Endothelial cell of umbilical vein (primary cell): ENCODE measurements at regions not wholly inside any gene's neighbourhood (a gene's known extent, or its start where the extent isn't known, plus 50 kb on each side); places are given as distances from the start of the nearest gene placed in this dataset.
A peak's percentile ranks its signal among the peaks of the same experiment; 100 is the strongest.

Source experiments
- BruUV-seq: library from RNA; stranded (reverse); fragments of 400-500 nt; replicated peaks from 2 replicates; lab custom pipeline; 2021; lab: Mats Ljungman, UMichigan
- CTCF ChIA-PET: fragments of 300-600, 350-600 bp; sonication (Branson Sonifier 250); formaldehyde crosslinking; loops from one replicate; lab custom pipeline; 2021; ENCODE audit warnings: antibody characterized with exemption, inconsistent platforms; lab: Charles Lee
- POLR2A ChIA-PET: fragments of 300-600, 350-600 bp; sonication (Branson Sonifier 250); formaldehyde crosslinking; loops from one replicate; lab custom pipeline; 2021; ENCODE audit warnings: antibody characterized with exemption, inconsistent platforms; lab: Charles Lee
- DNase-seq: peaks from one replicate; pipeline ENCODE4 v3.0.0-alpha.2; 2011; ENCODE audit warnings: low read depth, low spot score
- FAIRE-seq: peaks from 2 replicates; lab custom pipeline; 2011; peaks lifted over from hg19 to GRCh38; lab: Jason Lieb, UNC
- H2AFZ ChIP-seq: 2 replicates; pipeline ENCODE4 v1.6.0; 2012; ENCODE audit warnings: low read depth, low read length, control low read depth, inconsistent platforms
- H3K27ac ChIP-seq: 2 replicates; pipeline ENCODE4 v1.5.1; 2011; ENCODE audit warnings: low read depth, mild to moderate bottlenecking, control low read depth, low read length, moderate library complexity; ENCODE audit not compliant: insufficient read depth
- H3K27me3 ChIP-seq, 2 experiments: 2 replicates each; pipeline versions ENCODE4 v1.6.0 to v1.6.1; 2011; ENCODE audit warnings: low read length in 2 of 2, mixed read lengths in 1 of 2; ENCODE audit not compliant: control insufficient read depth in 2 of 2, insufficient read depth in 2 of 2
- H3K36me3 ChIP-seq, 2 experiments: 2 replicates in 1 of 2; 3 replicates in 1 of 2; pipeline ENCODE4 v1.5.1; 2011; ENCODE audit warnings: low read length in 2 of 2, mild to moderate bottlenecking in 1 of 2, moderate library complexity in 1 of 2; ENCODE audit not compliant: control insufficient read depth in 2 of 2, insufficient read depth in 2 of 2; ENCODE audit errors: extremely low read depth in 1 of 2
- H3K4me1 ChIP-seq: 3 replicates; pipeline ENCODE4 v1.5.1; 2011; ENCODE audit warnings: mild to moderate bottlenecking, low read length; ENCODE audit not compliant: control insufficient read depth, insufficient read depth; ENCODE audit errors: extremely low read depth
- H3K4me2 ChIP-seq: 2 replicates; pipeline ENCODE4 v1.6.1; 2011; ENCODE audit warnings: low read length, control low read depth, mixed read lengths; ENCODE audit not compliant: insufficient read depth
- H3K4me3 ChIP-seq, 3 experiments: fragments of 200-600 bp in 1 of 3; sonication (generic), shearing (Covaris generic) in 1 of 3; replicated peaks in 1 of 3; 2 replicates each; pipeline ENCODE4 v1.5.1; 2011 to 2016; ENCODE audit warnings: control low read depth in 3 of 3, low read length in 3 of 3, mild to moderate bottlenecking in 2 of 3, inconsistent platforms in 1 of 3, low read depth in 1 of 3, moderate library complexity in 1 of 3; ENCODE audit not compliant: insufficient read depth in 1 of 3
- H3K79me2 ChIP-seq: 2 replicates; pipeline ENCODE4 v1.6.0; 2012; ENCODE audit warnings: low read length, inconsistent platforms; ENCODE audit not compliant: control insufficient read depth, insufficient read depth
- H3K9ac ChIP-seq: replicated peaks from 2 replicates; pipeline ENCODE3; 2011; ENCODE audit warnings: low read length, control low read depth; ENCODE audit not compliant: insufficient read depth; ENCODE audit errors: extremely low read depth
- H3K9me1 ChIP-seq: replicated peaks from 3 replicates; pipeline ENCODE4 v1.6.0; 2011; ENCODE audit warnings: mild to moderate bottlenecking, low read length; ENCODE audit not compliant: control insufficient read depth, insufficient read depth; ENCODE audit errors: extremely low read depth
- H3K9me3 ChIP-seq: replicated peaks from 2 replicates; pipeline ENCODE4 v1.5.1; 2012; ENCODE audit warnings: low read length, inconsistent platforms; ENCODE audit not compliant: control insufficient read depth, insufficient read depth
- H4K20me1 ChIP-seq: replicated peaks from 2 replicates; pipeline ENCODE3; 2011; ENCODE audit warnings: mild to moderate bottlenecking, low read length; ENCODE audit not compliant: control insufficient read depth, insufficient read depth; ENCODE audit errors: extremely low read depth
- EZH2 ChIP-seq: IDR thresholded peaks from 2 replicates; pipeline ENCODE4 v1.6.1; 2012; ENCODE audit warnings: borderline replicate concordance, low read depth, mild to moderate bottlenecking, moderate library complexity, low read length, inconsistent platforms; ENCODE audit not compliant: severe bottlenecking
- FOS ChIP-seq: IDR thresholded peaks from 2 replicates; pipeline ENCODE4 v1.6.1; 2011; ENCODE audit warnings: mild to moderate bottlenecking, low read length, moderate library complexity, borderline replicate concordance; ENCODE audit not compliant: insufficient read depth
- GATA2 ChIP-seq: IDR thresholded peaks from 2 replicates; pipeline ENCODE4 v1.7.0; 2011; ENCODE audit warnings: low read depth, mild to moderate bottlenecking, moderate library complexity, mixed read lengths, low read length; ENCODE audit not compliant: insufficient read length, insufficient read depth
- JUN ChIP-seq: IDR thresholded peaks from 2 replicates; pipeline ENCODE4 v1.6.1; 2011; ENCODE audit warnings: borderline replicate concordance, low read depth; ENCODE audit not compliant: insufficient read length, insufficient read depth
- MAX ChIP-seq: IDR thresholded peaks from 2 replicates; pipeline ENCODE4 v1.6.1; 2011; ENCODE audit not compliant: insufficient read depth, insufficient read length
- MYC ChIP-seq: IDR thresholded peaks from one replicate; pipeline ENCODE4 v1.6.1; 2011; ENCODE audit warnings: mild to moderate bottlenecking, low read depth, low read length
- POLR2A ChIP-seq: IDR thresholded peaks from 2 replicates; pipeline ENCODE4 v1.6.1; 2012; ENCODE audit warnings: low read depth, mild to moderate bottlenecking, control low read depth, low read length
- POLR2AphosphoS5 ChIP-seq: IDR thresholded peaks from 2 replicates; pipeline ENCODE4 v1.6.1; 2012; ENCODE audit warnings: low read depth, mild to moderate bottlenecking, control low read depth, low read length, moderate library complexity; ENCODE audit not compliant: insufficient read depth
- dilution Hi-C: fragments of 300-500 bp; cut with MboI; formaldehyde crosslinking; loops from one replicate; pipeline ENCODE4 v1.15.0; 2019; ENCODE audit warnings: low sequenced_read_pairs; ENCODE audit not compliant: extremely low pct_ligation_motif_present
- intact Hi-C: fragments of 100-400 bp; cut with micrococcal nuclease; formaldehyde crosslinking; loops from one replicate; pipeline ENCODE4 v1.10.0; 2022
- TF ChIP-seq, protein P1 (sequence below), 2 donors: IDR thresholded peaks; 1 replicate in 1 of 2; 2 replicates in 1 of 2; pipeline ENCODE4 v1.5.1; 2011; ENCODE audit warnings: low read length in 2 of 2, mild to moderate bottlenecking in 2 of 2, moderate library complexity in 2 of 2, control low read depth in 1 of 2, inconsistent platforms in 1 of 2, low read depth in 1 of 2; ENCODE audit not compliant: insufficient read depth in 1 of 2; ENCODE audit errors: extremely low read depth in 1 of 2

DNA sequence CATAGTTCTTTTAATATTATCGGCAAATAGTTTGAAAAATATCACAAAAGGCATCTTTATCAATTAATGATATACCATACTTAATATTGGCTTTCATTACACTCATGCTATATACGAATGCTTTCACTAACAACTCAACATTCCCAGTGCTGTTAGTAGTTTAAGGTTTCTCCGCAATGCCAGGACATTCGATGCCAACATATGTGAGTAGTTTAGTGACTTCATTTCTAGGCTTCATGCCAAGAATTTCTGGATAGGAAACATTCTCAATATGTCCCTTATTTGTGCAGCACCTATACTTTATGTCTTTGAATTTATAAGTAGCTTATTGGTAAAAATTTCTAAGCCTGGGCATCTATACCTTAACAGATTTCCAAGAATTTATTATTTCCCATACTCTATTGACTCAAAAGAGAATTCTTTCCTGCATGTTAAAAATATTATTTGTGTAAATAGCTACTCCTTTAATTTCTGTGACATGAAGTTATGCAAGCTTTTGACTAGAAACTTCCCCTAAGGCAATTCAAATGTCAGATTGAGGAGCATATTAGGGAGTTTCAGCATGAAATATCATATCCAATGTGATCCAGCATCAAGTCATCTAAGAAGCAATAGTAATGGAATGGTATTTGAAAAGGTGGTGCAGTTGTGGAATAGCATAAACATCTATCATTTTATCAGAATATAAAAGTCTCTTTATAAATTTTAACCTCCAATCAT, 236.0 kb upstream of the STXBP5 start:
- Histone ChIP-seq H3K9ac (no peak overlapping the region), H2AFZ (no peak overlapping the region), H3K27me3 (peaks cover 3 to 6% of the 10 kb centered on the region in 2 experiments), H4K20me1 (no peaks in the 10 kb centered on the region), H3K9me1 (no peaks in the 10 kb centered on the region), H3K4me1 (no peaks in the 10 kb centered on the region), H3K79me2 (no peaks in the 10 kb centered on the region), H3K4me3 (no peak overlapping the region), H3K4me2 (no peak overlapping the region), H3K9me3 (no peaks in the 10 kb centered on the region), H3K27ac (no peak overlapping the region), H3K36me3 (no peaks in the 10 kb centered on the region)
- peak; percentile 72 for DNase-seq
- no TSS peak for BruUV-seq
- POLR2A ChIA-PET = no interaction called here
- dilution Hi-C loops (no loop called here), intact Hi-C loops (loop anchor here (2.0 kb wide), 1 partner anchor 53 kb away; no protein-coding TSS in a partner anchor)
- TF ChIP-seq POLR2A = no peak
- no peak for TF ChIP-seq FOS
- TF ChIP-seq JUN = no peak
- no peak for TF ChIP-seq MAX
- no peak for TF ChIP-seq GATA2
- TF ChIP-seq POLR2AphosphoS5 = no peak
- TF ChIP-seq EZH2 = no peak
- TF ChIP-seq, protein P1, sequence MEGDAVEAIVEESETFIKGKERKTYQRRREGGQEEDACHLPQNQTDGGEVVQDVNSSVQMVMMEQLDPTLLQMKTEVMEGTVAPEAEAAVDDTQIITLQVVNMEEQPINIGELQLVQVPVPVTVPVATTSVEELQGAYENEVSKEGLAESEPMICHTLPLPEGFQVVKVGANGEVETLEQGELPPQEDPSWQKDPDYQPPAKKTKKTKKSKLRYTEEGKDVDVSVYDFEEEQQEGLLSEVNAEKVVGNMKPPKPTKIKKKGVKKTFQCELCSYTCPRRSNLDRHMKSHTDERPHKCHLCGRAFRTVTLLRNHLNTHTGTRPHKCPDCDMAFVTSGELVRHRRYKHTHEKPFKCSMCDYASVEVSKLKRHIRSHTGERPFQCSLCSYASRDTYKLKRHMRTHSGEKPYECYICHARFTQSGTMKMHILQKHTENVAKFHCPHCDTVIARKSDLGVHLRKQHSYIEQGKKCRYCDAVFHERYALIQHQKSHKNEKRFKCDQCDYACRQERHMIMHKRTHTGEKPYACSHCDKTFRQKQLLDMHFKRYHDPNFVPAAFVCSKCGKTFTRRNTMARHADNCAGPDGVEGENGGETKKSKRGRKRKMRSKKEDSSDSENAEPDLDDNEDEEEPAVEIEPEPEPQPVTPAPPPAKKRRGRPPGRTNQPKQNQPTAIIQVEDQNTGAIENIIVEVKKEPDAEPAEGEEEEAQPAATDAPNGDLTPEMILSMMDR (IDR thresholded peaks at IDR 0.05; ENCODE audit: extremely low read depth in 1 of 2, insufficient read depth in 1 of 2, low read depth in 1 of 2, low read length in 2 of 2) = no peak
- no peak for TF ChIP-seq MYC
- peak; percentile 33 for FAIRE-seq
- CTCF ChIA-PET = interaction anchor here (1.1 kb wide), 3 partner anchors 9 to 109 kb away, joined by 3 to 4 read pairs (median 3); no protein-coding TSS in a partner anchor
